ENCODE measurements at regions not wholly inside any gene's neighbourhood (a gene's known extent, or its start where the extent isn't known, plus 50 kb on each side); places are given as distances from the start of the nearest gene placed in this dataset.

- TF ChIP-seq, protein P1, sequence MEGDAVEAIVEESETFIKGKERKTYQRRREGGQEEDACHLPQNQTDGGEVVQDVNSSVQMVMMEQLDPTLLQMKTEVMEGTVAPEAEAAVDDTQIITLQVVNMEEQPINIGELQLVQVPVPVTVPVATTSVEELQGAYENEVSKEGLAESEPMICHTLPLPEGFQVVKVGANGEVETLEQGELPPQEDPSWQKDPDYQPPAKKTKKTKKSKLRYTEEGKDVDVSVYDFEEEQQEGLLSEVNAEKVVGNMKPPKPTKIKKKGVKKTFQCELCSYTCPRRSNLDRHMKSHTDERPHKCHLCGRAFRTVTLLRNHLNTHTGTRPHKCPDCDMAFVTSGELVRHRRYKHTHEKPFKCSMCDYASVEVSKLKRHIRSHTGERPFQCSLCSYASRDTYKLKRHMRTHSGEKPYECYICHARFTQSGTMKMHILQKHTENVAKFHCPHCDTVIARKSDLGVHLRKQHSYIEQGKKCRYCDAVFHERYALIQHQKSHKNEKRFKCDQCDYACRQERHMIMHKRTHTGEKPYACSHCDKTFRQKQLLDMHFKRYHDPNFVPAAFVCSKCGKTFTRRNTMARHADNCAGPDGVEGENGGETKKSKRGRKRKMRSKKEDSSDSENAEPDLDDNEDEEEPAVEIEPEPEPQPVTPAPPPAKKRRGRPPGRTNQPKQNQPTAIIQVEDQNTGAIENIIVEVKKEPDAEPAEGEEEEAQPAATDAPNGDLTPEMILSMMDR (IDR thresholded peaks at IDR 0.05), result no peak
- TF ChIP-seq EP300 (IDR thresholded peaks at IDR 0.05) (no peak), POLR2AphosphoS5 (IDR thresholded peaks at IDR 0.05) (no peak), POLR2A (IDR thresholded peaks at IDR 0.05) (no peak)
Measured at GRCh38 chr5:26690511-26690910, 347.9 kb downstream of the CDH9 start.

Data from suprapubic skin (tissue), 4 donors.